HG02759 (cell line): ENCODE measurements at regions not wholly inside any gene's neighbourhood (a gene's known extent, or its start where the extent isn't known, plus 50 kb on each side); places are given as distances from the start of the nearest gene placed in this dataset.

Experiments used
- ATAC-seq: cut with Tn5 transposase; IDR thresholded peaks from one replicate; pipeline ENCODE4 v1.9.1; 2021; ENCODE audit warnings: mild to moderate bottlenecking, moderate library complexity; ENCODE audit not compliant: unreplicated experiment

DNA sequence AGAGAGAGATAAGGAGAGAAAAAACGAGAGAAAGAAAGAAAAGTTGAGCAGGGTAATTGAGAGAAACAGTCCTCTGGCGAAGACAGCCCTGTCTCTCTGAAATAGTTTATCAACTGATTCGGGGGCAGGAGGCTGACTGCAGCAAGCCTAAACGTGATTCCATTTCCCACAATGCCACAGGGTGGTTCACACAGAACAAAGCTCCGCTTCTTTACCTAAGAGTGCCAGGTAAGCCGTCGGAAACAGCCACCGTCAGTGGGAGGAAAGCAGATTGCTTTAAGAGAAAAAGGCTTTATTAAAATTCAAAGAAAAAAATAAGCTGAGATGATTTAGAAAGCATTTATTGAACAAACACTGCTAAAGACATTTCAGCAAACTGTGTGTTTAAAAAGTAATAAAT lies 271.4 kb upstream of the POU3F3 start:
- ATAC-seq, result no peak

DNA sequence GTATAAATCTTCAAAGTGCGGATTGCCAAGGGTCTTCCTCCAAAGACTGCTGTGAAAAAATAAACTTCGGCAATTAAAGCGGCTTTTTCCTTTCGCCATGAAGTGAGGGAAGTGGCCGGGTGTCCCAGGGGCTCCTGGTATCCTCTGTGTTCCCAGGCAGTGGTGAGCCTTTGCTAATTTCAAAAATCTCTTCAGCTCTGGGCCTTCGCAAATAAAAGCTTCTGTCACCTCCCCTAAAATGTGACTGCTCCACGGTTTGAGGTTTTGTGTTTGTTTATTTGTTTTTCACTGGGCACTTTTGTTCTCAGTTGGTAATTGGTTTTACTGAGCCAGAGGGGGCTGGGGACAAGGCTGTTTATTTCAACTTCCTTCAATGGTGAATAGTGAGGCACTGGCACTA lies 270.1 kb upstream of the POU3F3 start:
- no peak for ATAC-seq

DNA sequence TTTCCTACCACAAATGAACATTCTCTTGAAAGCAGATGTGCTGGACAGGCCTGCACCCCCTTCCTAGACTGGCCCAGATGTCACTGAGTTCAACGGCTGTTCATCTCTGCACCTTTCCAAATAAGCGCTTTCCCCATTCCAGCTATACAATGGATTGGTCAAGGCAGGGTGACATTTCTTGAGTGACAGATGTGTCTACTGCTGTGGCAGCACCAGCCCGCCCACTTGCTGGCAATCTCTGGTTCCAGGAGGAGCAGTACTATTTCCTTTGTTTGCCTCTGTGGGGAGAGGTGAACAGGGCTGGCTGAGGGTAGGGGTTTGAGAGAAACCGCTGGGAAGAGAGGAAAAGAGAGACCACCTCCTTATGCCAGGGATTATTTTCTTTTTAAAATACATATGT lies 269.5 kb upstream of the POU3F3 start:
- no peak for ATAC-seq

DNA sequence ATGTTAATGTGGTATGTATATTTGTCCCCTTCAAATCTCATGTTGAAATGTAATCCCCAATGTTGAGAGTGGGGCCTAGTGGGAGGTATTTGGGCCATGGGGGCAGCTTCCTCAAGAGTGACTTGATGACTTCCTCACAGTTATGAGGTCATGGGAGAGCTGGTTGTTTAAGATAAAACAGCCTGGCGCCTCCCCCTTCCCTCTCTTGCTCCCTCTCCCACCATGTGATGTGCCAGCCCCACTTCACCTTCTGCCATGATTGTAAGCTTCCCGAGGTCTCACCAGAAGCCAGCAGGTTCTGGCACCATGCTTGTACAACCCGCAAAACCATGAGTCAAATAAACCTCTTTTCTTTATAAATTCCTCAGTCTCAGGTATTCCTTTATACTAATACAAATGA lies 258.3 kb upstream of the POU3F3 start:
- ATAC-seq, result no peak

DNA sequence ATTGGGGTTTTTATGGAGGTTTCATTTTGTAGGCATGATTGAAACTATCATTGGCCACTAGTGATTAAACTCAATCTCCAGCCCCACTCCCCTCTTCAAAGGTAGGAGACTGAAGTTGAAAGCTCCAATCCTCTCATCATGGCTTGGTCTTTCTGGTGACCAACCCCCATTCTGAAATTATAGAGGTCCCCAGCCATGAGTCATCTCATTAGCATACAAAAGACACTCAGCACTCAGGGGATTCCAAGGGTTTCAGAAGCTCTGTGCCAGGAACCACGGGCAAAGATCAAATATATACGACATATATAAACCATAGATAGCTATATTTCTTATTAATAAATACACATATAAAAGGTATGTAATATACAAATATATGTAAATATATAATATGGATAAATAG lies 256.0 kb upstream of the POU3F3 start:
- ATAC-seq, result no peak

DNA sequence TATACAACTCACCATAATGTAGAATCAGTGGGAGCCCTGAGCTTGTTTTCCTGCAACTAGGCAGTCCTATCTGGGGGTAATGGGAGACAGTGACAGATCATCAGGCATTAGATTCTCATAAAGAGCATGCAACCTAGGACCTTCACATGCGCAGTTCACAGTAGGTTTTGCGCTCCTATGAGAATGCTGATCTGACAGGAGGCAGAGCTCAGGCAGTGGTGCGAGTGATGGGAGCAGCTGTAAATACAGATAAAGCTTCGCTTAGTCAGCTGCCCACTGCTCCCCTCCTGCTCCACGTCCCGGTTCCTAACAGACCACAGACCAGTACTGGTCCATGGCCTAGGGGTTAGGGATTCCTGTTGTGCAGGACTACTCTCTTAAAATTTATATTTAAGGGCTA lies 255.3 kb upstream of the POU3F3 start:
- ATAC-seq, result no peak

DNA sequence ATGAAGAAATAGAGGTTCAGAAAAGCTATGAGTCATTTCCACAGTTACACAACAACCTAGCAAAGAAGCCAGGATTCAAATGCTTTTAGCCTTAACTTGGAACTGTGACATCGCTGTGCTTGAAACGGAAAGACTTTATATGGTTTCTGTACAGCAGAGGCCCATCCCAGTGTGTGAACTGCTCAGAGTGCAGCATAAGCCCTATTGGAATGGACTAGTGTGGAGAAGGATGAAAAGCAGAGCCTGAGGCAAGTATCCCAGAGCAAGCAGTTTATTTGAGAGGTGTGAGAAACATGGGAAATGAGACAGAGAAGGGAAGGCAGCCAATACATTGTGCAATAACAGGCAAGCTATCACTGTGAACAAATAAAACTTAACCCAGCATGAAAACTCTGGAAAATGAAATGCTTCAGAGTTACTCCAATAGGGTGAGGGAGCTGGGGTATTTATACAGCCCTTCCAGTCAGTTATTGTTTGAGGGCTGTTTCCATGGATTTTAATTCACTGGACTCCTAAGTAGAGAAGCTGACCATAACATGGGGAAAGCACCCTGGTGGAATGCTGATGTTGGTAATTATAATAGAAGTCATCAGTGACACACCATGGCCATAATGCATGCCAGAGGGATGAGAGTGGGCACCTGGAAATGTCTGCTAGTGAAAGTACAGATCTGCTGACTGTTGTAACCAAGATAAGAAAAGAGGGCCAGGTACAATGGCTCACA lies 254.0 kb upstream of the POU3F3 start:
- ATAC-seq, result no peak

GRCh38 chr2:104606056-104606455 lies 247.9 kb upstream of the POU3F3 start:
- ATAC-seq, result no peak

DNA sequence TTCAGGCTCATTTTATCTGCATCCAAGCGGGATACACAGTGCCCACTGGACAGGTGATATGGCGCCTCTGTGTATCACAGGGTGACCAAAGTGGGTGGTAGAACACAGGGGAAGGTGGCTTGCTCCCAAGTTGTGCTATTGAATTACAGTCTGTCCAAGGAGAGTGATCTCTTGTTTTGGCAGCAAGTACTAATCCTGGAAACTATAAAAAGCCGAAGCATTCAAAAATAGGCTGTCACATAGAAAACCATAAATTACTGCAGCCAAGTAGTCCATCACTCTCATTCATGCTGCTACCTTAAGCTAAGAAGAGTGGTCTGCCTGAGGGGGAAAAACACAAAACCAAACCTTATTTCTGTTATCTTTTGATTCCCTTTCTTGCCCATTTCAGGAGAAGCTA lies 237.1 kb upstream of the POU3F3 start:
- ATAC-seq, result no peak

GRCh38 chr2:104620801-104621200 lies 233.1 kb upstream of the POU3F3 start:
- no peak for ATAC-seq

DNA sequence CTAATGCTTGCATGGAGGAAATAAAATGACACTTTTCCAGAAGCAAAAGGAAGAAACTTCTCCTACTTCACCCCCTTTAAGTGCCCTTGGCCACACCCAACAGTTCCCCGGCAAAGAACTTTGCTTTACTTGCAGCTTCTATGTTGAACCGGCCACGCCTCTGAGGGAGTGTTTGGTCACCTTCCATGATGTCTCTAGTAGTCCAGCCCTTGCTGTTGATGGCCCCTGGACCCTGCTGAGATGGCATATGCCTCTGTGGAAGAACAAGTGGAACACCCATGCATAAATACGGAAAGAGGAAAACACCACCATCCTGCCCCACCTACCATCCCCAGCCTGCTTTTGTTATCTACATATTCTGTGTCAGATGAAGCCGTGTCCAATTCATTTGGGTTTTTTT lies 218.3 kb upstream of the POU3F3 start:
- ATAC-seq, result no peak

GRCh38 chr2:104638190-104638858 lies 215.6 kb upstream of the POU3F3 start:
- no peak for ATAC-seq

GRCh38 chr2:104638859-104639202 lies 215.1 kb upstream of the POU3F3 start:
- ATAC-seq, result no peak

DNA sequence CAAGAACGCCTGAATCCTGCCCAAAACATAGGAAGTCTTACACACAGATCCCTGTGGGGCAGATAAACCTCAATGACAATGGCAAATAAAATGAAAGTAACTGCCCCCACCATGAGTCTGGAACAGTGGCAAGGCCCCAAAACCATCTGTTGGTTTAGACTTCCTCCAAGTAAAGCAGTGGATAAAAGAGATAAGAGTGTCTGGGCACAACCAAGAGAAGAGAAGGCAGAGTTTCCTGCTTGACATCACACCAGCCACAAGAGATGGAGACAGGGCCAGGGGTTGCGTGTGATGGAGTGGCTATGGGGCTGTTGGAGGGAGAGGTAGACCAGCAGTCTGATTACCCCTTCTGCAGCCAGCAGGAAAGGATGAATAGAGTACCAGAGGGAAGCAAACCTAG lies 212.1 kb upstream of the POU3F3 start:
- ATAC-seq, result no peak

GRCh38 chr2:104648376-104648775 lies 205.5 kb upstream of the POU3F3 start:
- no peak for ATAC-seq

GRCh38 chr2:104649866-104650265 lies 204.0 kb upstream of the POU3F3 start:
- no peak for ATAC-seq

DNA sequence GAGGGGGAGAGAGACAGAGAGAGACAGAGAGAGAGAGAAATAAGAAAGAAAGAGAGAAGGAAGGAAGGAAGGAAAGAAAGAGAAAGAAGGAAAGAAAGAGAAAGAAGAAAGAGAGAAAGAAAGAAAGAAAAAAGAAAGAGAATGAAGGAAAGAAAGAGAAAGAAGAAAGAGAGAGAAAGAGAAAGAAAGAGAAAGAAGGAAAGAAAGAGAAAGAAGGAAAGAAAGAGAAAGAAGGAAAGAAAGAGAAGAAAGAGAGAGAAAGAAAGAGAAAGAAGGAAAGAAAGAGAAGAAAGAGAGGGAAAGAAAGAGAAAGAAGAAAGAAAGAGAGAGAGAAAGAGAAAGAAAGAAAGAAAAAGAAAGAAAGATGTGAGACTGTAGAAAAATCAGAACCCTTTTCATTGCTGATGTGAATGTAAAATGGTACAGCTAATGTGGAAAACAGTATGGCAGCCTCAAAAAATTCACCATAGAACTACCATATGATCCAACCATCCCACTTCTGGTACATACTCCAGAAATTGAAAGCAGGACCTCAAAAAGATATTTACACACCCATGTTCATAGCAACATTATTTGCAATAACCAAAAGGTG lies 203.4 kb upstream of the POU3F3 start:
- ATAC-seq, result no peak

DNA sequence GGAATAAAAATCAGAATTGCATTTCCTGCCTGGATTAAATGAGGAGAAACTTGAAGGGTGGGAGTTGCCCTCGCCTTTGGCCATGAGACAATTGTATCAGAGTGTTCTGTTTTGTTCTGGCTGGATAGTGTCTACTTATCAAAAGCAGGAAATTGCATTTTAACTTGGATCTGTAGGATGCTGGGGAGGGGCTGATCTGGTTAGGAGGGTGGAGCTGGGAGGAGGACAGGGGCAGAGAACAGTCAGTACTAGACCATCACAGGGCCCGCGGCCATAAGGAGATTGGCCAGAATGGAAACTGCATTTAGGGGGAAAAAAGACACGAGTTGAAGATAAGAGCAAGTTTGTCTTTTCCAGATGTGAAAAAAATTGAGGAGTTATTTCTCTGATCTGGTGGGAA lies 199.1 kb upstream of the POU3F3 start:
- no peak for ATAC-seq

GRCh38 chr2:104656571-104657163 lies 197.2 kb upstream of the POU3F3 start:
- ATAC-seq, result no peak

GRCh38 chr2:104658144-104658835 lies 195.6 kb upstream of the POU3F3 start:
- ATAC-seq, result peak; percentile 40

GRCh38 chr2:104658904-104659591 lies 194.9 kb upstream of the POU3F3 start:
- peak; percentile 17 for ATAC-seq
